IMR-90 (cell line): ENCODE measurements at regions not wholly inside any gene's neighbourhood (a gene's known extent, or its start where the extent isn't known, plus 50 kb on each side); places are given as distances from the start of the nearest gene placed in this dataset.

Experiments
- ATAC-seq: fragments of 200-7000 bp; cut with Tn5 transposase; 2 replicates; pipeline ENCODE4 v1.9.1; 2020; ENCODE audit warnings: low read depth, mild to moderate bottlenecking, moderate library complexity
- BruUV-seq: library from RNA; stranded (reverse); fragments of 400-500 nt; replicated peaks from 2 replicates; lab custom pipeline; 2021; lab: Mats Ljungman, UMichigan
- CTCF ChIA-PET: fragments of 300-600 bp; formaldehyde crosslinking; extraction: SDS; loops from one replicate; lab custom pipeline; 2021; ENCODE audit warnings: antibody characterized with exemption; lab: Yijun Ruan, JAX
- POLR2A ChIA-PET: fragments of 300-600 bp; sonication (Branson Sonifier 250); formaldehyde crosslinking; loops from one replicate; lab custom pipeline; 2022; ENCODE audit warnings: antibody characterized with exemption; ENCODE audit not compliant: unreplicated experiment; lab: Charles Lee
- DNase-seq: peaks from one replicate; pipeline ENCODE4 v3.0.0; 2013
- H2AFZ ChIP-seq: replicated peaks from 2 replicates; pipeline ENCODE3; 2013; ENCODE audit warnings: low read length, mild to moderate bottlenecking; ENCODE audit not compliant: poor library complexity
- H2AK5ac ChIP-seq: 2 replicates; pipeline ENCODE4 v1.6.1; 2013; ENCODE audit warnings: low read depth, low read length, inconsistent platforms
- H2AK9ac ChIP-seq: replicated peaks from 2 replicates; pipeline ENCODE3; 2013; ENCODE audit warnings: mild to moderate bottlenecking, low read depth, low read length, moderate library complexity; ENCODE audit not compliant: poor library complexity
- H2BK120ac ChIP-seq: 2 replicates; pipeline ENCODE4 v1.6.1; 2013; ENCODE audit warnings: low read depth, low read length, inconsistent platforms
- H2BK15ac ChIP-seq: 3 replicates; pipeline ENCODE4 v1.6.1; 2013; ENCODE audit warnings: low read depth, low read length, inconsistent platforms
- H2BK20ac ChIP-seq: 2 replicates; pipeline ENCODE4 v1.6.1; 2013; ENCODE audit warnings: low read depth, mild to moderate bottlenecking, inconsistent platforms, low read length, moderate library complexity
- H2BK5ac ChIP-seq: 2 replicates; pipeline ENCODE4 v1.6.1; 2013; ENCODE audit warnings: mild to moderate bottlenecking, low read depth, low read length, inconsistent platforms; ENCODE audit not compliant: poor library complexity, severe bottlenecking
- H3K14ac ChIP-seq: replicated peaks from 2 replicates; pipeline ENCODE4 v1.6.1; 2013; ENCODE audit warnings: low read depth, low read length, inconsistent platforms
- H3K18ac ChIP-seq: 2 replicates; pipeline ENCODE4 v1.6.1; 2013; ENCODE audit warnings: low read depth, low read length, control low read depth
- H3K23ac ChIP-seq: 2 replicates; pipeline ENCODE4 v1.6.1; 2013; ENCODE audit warnings: low read depth, low read length, inconsistent platforms
- H3K27ac ChIP-seq: 2 replicates; pipeline ENCODE4 v1.5.1; 2013; ENCODE audit warnings: mild to moderate bottlenecking, control low read depth, low read length; ENCODE audit not compliant: insufficient read depth
- H3K27me3 ChIP-seq: 2 replicates; pipeline ENCODE4 v1.6.1; 2013; ENCODE audit warnings: low read length; ENCODE audit not compliant: control insufficient read depth, insufficient read depth
- H3K36me3 ChIP-seq: 2 replicates; pipeline ENCODE4 v1.6.1; 2013; ENCODE audit warnings: low read length, mixed read lengths; ENCODE audit not compliant: control insufficient read depth, insufficient read depth
- H3K4ac ChIP-seq: 2 replicates; pipeline ENCODE4 v1.6.1; 2013; ENCODE audit warnings: low read depth, low read length, inconsistent platforms
- H3K4me1 ChIP-seq: 2 replicates; pipeline ENCODE4 v1.6.1; 2013; ENCODE audit warnings: low read length, mixed read lengths; ENCODE audit not compliant: control insufficient read depth, insufficient read depth
- H3K4me2 ChIP-seq: 2 replicates; pipeline ENCODE4 v1.6.1; 2013; ENCODE audit warnings: low read depth, mild to moderate bottlenecking, control low read depth, low read length, moderate library complexity
- H3K4me3 ChIP-seq: 2 replicates; pipeline ENCODE4 v1.5.1; 2013; ENCODE audit warnings: low read depth, mild to moderate bottlenecking, control low read depth, low read length, moderate library complexity; ENCODE audit not compliant: insufficient read depth
- H3K56ac ChIP-seq: 2 replicates; pipeline ENCODE4 v1.6.1; 2013; ENCODE audit warnings: low read length, inconsistent platforms; ENCODE audit not compliant: insufficient read depth; ENCODE audit errors: extremely low read depth
- H3K79me1 ChIP-seq, 2 experiments: 2 replicates each; pipeline ENCODE4 v1.6.1; 2013; ENCODE audit warnings: low read length in 2 of 2, inconsistent platforms in 1 of 2, low read depth in 1 of 2
- H3K9ac ChIP-seq: 2 replicates; pipeline ENCODE4 v1.6.1; 2013; ENCODE audit warnings: low read depth, low read length, control low read depth
- H3K9me1 ChIP-seq: 2 replicates; pipeline ENCODE4 v1.6.1; 2013; ENCODE audit warnings: low read length, inconsistent platforms; ENCODE audit not compliant: insufficient read depth
- H3K9me3 ChIP-seq: 2 replicates; pipeline ENCODE4 v1.6.1; 2013; ENCODE audit warnings: low read length; ENCODE audit not compliant: control insufficient read depth, insufficient read depth
- H4K20me1 ChIP-seq: 2 replicates; pipeline ENCODE4 v1.6.1; 2013; ENCODE audit warnings: low read length, inconsistent platforms; ENCODE audit not compliant: insufficient read depth
- H4K5ac ChIP-seq: 2 replicates; pipeline ENCODE4 v1.6.1; 2013; ENCODE audit warnings: mild to moderate bottlenecking, low read depth, low read length, control low read depth
- H4K8ac ChIP-seq, 2 experiments: 2 replicates each; pipeline ENCODE4 v1.6.1; 2013; ENCODE audit warnings: low read depth in 2 of 2, low read length in 2 of 2, control low read depth in 1 of 2, inconsistent platforms in 1 of 2
- H4K91ac ChIP-seq: 2 replicates; pipeline ENCODE4 v1.6.1; 2013; ENCODE audit warnings: low read depth, low read length, inconsistent platforms; ENCODE audit not compliant: insufficient read depth
- POLR2A ChIP-seq: IDR thresholded peaks from 2 replicates; pipeline ENCODE4 v1.6.1; 2012; ENCODE audit warnings: mild to moderate bottlenecking, low read depth, low read length
- WGBS, 2 experiments: methylation state at CpG; one replicate each; pipeline versions ENCODE4 v1.1.5 to v1.1.7; 2013; ENCODE audit warnings: missing lambda C conversion rate in 2 of 2; ENCODE audit not compliant: insufficient read length in 1 of 2; ENCODE audit errors: extremely low coverage in 2 of 2; 5-methylcytosine and 5-hydroxymethylcytosine counted together
- dilution Hi-C: fragments of 300-500 bp; cut with HindIII; formaldehyde crosslinking; loops from one replicate; pipeline ENCODE4 v1.14.3; 2018; ENCODE audit warnings: low sequenced_read_pairs; ENCODE audit not compliant: unreplicated experiment
- in situ Hi-C: fragments of 300-500 bp; cut with MboI; formaldehyde crosslinking; loops from 3 replicates; pipeline ENCODE4 v1.14.3; 2019; ENCODE audit warnings: low sequenced_read_pairs, inconsistent platforms, mixed read lengths
- intact Hi-C: fragments of 100-400 bp; cut with micrococcal nuclease; formaldehyde crosslinking; loops from 2 replicates; pipeline ENCODE4 v1.10.0; 2022

DNA sequence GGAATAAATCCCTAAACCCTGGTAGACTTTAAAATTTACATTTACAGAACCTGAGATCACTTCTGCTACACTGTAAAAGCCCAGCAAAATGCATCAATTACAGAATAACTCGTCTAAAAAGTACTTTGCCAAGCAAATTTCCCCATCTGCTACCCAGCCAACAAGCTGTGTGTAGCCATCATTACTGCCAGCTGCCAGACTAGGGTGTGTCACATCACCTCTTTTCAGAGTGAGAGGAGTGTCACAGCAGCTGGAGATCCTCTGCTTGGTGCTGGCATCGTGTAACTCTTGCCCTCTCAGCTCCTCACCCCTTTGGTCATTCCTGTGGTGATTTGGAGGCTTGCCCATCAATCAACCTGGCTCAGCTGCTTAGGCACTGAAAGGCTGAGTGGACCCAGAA is 340.4 kb upstream of the MMADHC start:
- no TSS peak for BruUV-seq

More for the DNA sequence above, 340.4 kb upstream of the MMADHC start:
- Histone ChIP-seq H3K9me3 (no peaks in the 10 kb centered on the region), H3K9ac (no peak overlapping the region), H3K4me2 (no peak overlapping the region), H3K23ac (no peak overlapping the region), H4K91ac (no peak overlapping the region; the same call in 1 of the 2 replicates), H2AFZ (peak overlapping the region; percentile 40), H3K56ac (no peak overlapping the region), H4K5ac (no peak overlapping the region), H2BK120ac (no peak overlapping the region), H3K27me3 (no peaks in the 10 kb centered on the region), H4K8ac (peak overlapping the region in 1 of 2 experiments; percentile 20; a peak in 1 of 4 replicates), H2BK20ac (no peak overlapping the region), H3K79me1 (no peaks in the 10 kb centered on the region), H4K20me1 (no peaks in the 10 kb centered on the region), H2AK5ac (peak overlapping the region; percentile 58), H3K27ac (no peak overlapping the region), H3K36me3 (no peaks in the 10 kb centered on the region), H3K4me3 (no peak overlapping the region), H3K14ac (no peak overlapping the region), H3K4ac (peak overlapping the region; percentile 7; the same call in 1 of the 2 replicates), H3K4me1 (peaks cover 5% of the 10 kb centered on the region; the same call in 1 of the 2 replicates), H3K18ac (no peak overlapping the region), H2BK15ac (no peak overlapping the region; the same call in 2 of the 3 replicates), H3K9me1 (peaks cover 3% of the 10 kb centered on the region; the same call in 1 of the 2 replicates), H2BK5ac (no peak overlapping the region), H2AK9ac (no peak overlapping the region)
- POLR2A ChIA-PET, result no interaction called here
- no peak for TF ChIP-seq POLR2A
- ATAC-seq, result no peak
- intact Hi-C loops (loop anchor here (10.0 kb wide), 1 partner anchor 537 kb away; no protein-coding TSS in a partner anchor), in situ Hi-C loops (no loop called here), dilution Hi-C loops (no loop called here)
- CTCF ChIA-PET, result interaction anchor here (0.5 kb wide), 1 partner anchor 18 kb away, joined by 3 read pairs; no protein-coding TSS in a partner anchor
- no peak for DNase-seq
- no CpG with 5 or more reads among the region's 2 CpGs for WGBS, 2 experiments
